Testis (tissue), 2 donors: ENCODE measurements at regions not wholly inside any gene's neighbourhood (a gene's known extent, or its start where the extent isn't known, plus 50 kb on each side); places are given as distances from the start of the nearest gene placed in this dataset.

Experiments
- DNase-seq: peaks from one replicate; pipeline ENCODE4 v3.0.0-alpha.2; 2019
- H3K27ac ChIP-seq, 2 donors: fragments of 200-600 bp; sonication (generic); one replicate each; pipeline ENCODE4 v1.5.1; 2019
- H3K27me3 ChIP-seq: fragments of 200-600 bp; sonication (generic); one replicate; pipeline ENCODE4 v1.5.1; 2019
- H3K36me3 ChIP-seq: fragments of 200-600 bp; sonication (generic); one replicate; pipeline ENCODE4 v1.5.1; 2017; ENCODE audit warnings: low read depth; ENCODE audit errors: missing control alignments
- H3K4me1 ChIP-seq: fragments of 200-600 bp; sonication (generic); one replicate; pipeline ENCODE4 v1.5.1; 2019
- H3K4me3 ChIP-seq, 2 donors: fragments of 200-600 bp; sonication (generic); one replicate each; pipeline ENCODE4 v1.5.1; 2017 to 2019
- H3K9me3 ChIP-seq: fragments of 200-600 bp; sonication (generic); one replicate; pipeline ENCODE4 v1.5.1; 2017
- POLR2A ChIP-seq: fragments of 450-650 bp; IDR thresholded peaks from one replicate; pipeline ENCODE4 v1.6.1; 2017; ENCODE audit warnings: antibody characterized with exemption, mild to moderate bottlenecking, moderate library complexity
- WGBS, 2 donors: methylation state at CpG; one replicate each; pipeline ENCODE4 v1.1.5; 2018; 5-methylcytosine and 5-hydroxymethylcytosine counted together
- intact Hi-C: fragments of 100-400 bp; cut with DNase I; formaldehyde crosslinking; loops from one replicate; pipeline ENCODE4 v1.15.1; 2023; ENCODE audit warnings: low total_unique reads
- TF ChIP-seq, protein P1 (sequence below), 3 experiments: fragments of 450-650 bp in 2 of 3; fragments of 200-600 bp in 1 of 3; sonication (generic) in 1 of 3; IDR thresholded peaks; one replicate each; pipeline ENCODE4 v1.5.1; 2016 to 2019; ENCODE audit warnings: antibody characterized with exemption in 3 of 3, mild to moderate bottlenecking in 2 of 3, moderate library complexity in 1 of 3

DNA sequence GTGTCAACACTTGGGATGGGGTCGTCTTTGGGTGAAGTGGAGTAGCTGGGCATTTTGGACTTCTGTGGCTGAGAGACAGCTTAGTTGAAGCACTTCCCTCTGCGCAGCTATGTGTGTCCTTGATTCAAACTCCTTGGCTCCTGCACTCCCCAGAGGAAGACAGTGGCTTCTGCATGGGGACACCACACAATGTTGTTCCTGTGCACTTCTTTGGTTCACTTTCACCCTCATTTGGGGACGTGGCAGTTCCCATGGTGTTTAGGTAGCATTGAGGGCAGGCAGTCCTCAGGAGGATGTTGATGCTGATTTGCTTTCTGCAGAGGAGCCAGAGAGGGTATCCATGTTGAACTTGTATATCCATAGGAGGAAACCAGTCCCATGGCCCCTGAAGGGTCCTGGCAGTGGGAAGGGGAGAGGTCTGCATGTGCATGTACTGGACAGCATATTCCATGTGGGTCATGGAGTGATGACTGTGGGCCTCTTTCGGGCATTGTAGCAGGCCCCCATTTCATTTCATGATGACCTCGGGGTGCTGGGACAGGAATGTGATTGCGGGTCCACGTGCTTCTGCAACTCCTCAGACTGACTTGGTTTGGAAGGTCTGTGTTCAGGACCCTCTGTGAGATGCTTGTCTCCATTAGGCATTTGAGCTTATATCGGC lies 135.4 kb downstream of the SNRPN start:
- Histone ChIP-seq H3K27me3 (no peaks in the 10 kb centered on the region), H3K4me3 (no peak overlapping the region), H3K9me3 (no peaks in the 10 kb centered on the region), H3K36me3 (no peaks in the 10 kb centered on the region), H3K27ac (no peak overlapping the region), H3K4me1 (no peaks in the 10 kb centered on the region)
- TF ChIP-seq, protein P1, sequence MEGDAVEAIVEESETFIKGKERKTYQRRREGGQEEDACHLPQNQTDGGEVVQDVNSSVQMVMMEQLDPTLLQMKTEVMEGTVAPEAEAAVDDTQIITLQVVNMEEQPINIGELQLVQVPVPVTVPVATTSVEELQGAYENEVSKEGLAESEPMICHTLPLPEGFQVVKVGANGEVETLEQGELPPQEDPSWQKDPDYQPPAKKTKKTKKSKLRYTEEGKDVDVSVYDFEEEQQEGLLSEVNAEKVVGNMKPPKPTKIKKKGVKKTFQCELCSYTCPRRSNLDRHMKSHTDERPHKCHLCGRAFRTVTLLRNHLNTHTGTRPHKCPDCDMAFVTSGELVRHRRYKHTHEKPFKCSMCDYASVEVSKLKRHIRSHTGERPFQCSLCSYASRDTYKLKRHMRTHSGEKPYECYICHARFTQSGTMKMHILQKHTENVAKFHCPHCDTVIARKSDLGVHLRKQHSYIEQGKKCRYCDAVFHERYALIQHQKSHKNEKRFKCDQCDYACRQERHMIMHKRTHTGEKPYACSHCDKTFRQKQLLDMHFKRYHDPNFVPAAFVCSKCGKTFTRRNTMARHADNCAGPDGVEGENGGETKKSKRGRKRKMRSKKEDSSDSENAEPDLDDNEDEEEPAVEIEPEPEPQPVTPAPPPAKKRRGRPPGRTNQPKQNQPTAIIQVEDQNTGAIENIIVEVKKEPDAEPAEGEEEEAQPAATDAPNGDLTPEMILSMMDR (IDR thresholded peaks at IDR 0.05): no peak
- no peak for TF ChIP-seq POLR2A
- no peak for DNase-seq
- WGBS, 2 donors: 77 to 89% methylated on average over 7 to 8 of the region's 8 CpGs
- intact Hi-C loops: no loop called here

DNA sequence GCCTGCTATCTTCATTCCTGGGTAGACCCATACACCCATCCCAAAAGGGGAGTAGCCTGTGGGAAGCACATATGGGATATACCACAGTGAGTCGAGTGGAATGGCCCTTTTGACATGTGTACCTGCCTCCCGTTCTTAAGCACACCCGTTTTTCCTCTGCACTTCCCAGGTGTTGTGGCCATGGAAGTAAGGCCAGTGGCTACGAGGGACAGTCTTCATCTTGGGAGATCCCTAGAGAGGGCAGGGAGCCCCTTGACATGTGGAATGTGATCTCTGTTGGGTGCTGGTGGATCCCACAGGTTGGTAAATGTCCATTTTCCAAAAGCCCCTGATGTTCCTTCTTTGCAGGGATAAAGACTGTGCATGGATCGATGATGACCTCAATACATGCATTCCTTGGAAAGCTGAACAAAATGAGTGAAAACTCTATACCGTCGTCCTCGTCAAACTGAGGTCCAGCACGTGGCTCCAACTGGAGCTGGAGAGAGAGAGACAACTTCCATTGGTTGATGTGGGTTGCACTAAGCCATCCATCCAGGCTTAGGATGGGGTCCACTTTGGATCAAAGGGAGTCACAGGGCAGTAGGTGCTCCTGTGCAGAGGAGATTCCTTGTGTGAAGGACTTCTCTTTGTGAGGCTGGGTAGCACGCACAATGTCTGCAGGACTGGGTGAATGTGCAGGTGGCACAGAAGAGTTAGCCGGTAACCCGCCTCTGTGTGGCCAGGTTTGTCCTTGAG lies 136.8 kb downstream of the SNRPN start:
- intact Hi-C loops: no loop called here
- no peak overlapping the region for H3K27ac ChIP-seq
- no peak overlapping the region for H3K4me3 ChIP-seq
- H3K9me3 ChIP-seq: no peaks in the 10 kb centered on the region
- DNase-seq: no peak
- H3K36me3 ChIP-seq: no peaks in the 10 kb centered on the region
- 81 to 84% methylated on average over 11 to 12 of the region's 12 CpGs for WGBS, 2 donors
- TF ChIP-seq, protein P1 (IDR thresholded peaks at IDR 0.05): no peak
- TF ChIP-seq POLR2A: no peak
- H3K4me1 ChIP-seq: no peaks in the 10 kb centered on the region
- no peaks in the 10 kb centered on the region for H3K27me3 ChIP-seq

DNA sequence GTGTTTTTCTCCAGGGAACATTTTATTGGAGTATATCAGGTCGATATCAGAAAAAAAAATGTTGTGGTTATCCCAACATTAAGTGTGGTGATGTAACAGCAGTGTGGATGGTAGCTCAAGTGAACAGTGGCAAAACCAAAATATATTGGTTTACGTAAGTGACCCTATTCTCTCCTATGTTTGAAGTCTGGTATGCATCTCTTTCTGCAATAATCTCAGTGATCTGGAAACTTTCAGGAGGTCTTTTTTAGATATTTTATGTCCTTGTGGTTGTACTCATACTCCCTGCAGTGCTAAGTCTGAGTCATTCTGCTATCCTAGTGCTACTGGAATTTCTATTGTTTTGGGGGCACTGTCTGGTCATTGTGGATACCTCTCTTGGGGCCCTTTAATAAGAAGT lies 137.9 kb downstream of the SNRPN start:
- H3K9me3 ChIP-seq: no peaks in the 10 kb centered on the region
- no peaks in the 10 kb centered on the region for H3K36me3 ChIP-seq
- no peaks in the 10 kb centered on the region for H3K27me3 ChIP-seq
- H3K4me3 ChIP-seq: no peak overlapping the region
- no peaks in the 10 kb centered on the region for H3K4me1 ChIP-seq
- intact Hi-C loops: no loop called here
- no peak for TF ChIP-seq POLR2A
- TF ChIP-seq, protein P1 (IDR thresholded peaks at IDR 0.05): no peak
- H3K27ac ChIP-seq: no peak overlapping the region
- DNase-seq: no peak
- 82 to 94% methylated on average over 2 of the region's 2 CpGs for WGBS, 2 donors

DNA sequence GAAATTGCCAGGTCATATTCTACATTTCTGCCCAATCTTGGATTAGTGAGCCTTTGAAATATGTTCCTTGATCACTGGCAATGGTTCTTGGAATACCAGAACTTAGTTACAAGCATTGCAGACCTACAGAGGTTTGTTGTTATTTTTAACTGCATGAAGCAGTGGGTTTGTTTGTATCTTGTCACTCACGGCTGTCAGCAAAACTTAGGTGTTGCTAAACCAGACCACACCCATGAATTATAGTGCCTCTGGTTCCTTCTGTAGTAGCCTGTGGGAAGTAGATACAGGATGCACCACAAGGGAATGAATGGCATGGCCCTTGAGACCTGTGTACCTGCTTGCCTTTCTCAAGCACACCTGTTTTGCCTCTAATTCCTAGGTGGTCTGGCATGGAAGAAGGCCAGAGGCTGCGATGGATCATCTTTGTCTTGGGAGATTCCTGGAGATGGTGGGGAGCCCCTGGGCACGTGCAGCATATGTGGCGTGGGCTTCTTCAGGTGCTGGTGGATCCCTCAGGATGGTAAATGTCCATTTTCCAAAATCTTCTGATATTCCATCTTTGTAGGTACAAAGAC lies 138.8 kb downstream of the SNRPN start:
- Histone ChIP-seq H3K27me3 (no peaks in the 10 kb centered on the region), H3K4me3 (no peak overlapping the region), H3K27ac (no peak overlapping the region), H3K36me3 (no peaks in the 10 kb centered on the region), H3K4me1 (no peaks in the 10 kb centered on the region), H3K9me3 (no peaks in the 10 kb centered on the region)
- TF ChIP-seq POLR2A: no peak
- TF ChIP-seq, protein P1 (IDR thresholded peaks at IDR 0.05): no peak
- DNase-seq: no peak
- 83 to 100% methylated on average over 2 to 4 of the region's 4 CpGs for WGBS, 2 donors
- intact Hi-C loops: no loop called here
